ENCODE measurements at regions not wholly inside any gene's neighbourhood (a gene's known extent, or its start where the extent isn't known, plus 50 kb on each side); places are given as distances from the start of the nearest gene placed in this dataset.
A peak's percentile ranks its signal among the peaks of the same experiment; 100 is the strongest.

DNA sequence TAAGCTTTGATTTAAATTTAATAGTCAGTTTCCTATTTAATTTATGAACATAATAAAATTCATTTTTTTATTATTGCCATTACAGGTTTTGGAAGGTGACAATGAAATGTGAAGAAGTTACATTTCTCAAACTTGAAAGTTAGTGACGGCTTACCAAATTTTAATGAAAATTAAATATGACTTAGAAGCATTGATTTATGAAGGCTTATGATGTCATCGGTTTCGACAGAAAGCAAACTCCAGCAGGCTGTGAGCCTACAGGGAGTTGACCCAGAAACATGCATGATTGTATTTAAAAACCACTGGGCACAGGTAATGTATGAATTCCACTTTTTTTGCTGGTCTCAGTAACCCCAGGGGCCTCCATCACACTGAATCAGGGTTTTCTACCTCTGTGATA is 157.1 kb downstream of the FHIP1A start:
- TF ChIP-seq, protein P1, sequence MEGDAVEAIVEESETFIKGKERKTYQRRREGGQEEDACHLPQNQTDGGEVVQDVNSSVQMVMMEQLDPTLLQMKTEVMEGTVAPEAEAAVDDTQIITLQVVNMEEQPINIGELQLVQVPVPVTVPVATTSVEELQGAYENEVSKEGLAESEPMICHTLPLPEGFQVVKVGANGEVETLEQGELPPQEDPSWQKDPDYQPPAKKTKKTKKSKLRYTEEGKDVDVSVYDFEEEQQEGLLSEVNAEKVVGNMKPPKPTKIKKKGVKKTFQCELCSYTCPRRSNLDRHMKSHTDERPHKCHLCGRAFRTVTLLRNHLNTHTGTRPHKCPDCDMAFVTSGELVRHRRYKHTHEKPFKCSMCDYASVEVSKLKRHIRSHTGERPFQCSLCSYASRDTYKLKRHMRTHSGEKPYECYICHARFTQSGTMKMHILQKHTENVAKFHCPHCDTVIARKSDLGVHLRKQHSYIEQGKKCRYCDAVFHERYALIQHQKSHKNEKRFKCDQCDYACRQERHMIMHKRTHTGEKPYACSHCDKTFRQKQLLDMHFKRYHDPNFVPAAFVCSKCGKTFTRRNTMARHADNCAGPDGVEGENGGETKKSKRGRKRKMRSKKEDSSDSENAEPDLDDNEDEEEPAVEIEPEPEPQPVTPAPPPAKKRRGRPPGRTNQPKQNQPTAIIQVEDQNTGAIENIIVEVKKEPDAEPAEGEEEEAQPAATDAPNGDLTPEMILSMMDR (conservative IDR thresholded peaks at IDR 0.05; ENCODE audit: control insufficient read depth, insufficient read depth, low read depth, low read length): no peak
- no peak overlapping the region for H3K4me3 ChIP-seq (ENCODE audit: control insufficient read depth, low read depth, low read length)
- DNase-seq (ENCODE audit: low read depth): no peak

DNA sequence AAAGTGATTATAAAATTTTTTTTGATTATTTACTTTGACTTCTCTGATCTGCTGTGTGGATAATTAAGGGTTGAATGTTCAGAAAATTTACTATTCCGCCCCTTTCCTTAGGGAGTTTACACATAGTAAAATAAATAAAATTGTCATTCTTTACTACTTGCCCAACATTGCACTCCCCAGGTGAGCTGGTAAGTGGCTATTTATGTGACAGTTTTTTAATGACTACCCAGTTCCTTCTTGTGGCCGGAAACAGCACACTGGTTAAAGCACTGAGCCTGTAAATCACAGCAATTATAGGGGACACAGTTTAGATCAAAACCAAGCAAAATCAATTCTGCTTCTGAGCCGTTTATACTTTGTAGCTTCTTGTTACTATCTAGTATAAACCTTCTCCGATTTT is 158.1 kb downstream of the FHIP1A start:
- TF ChIP-seq, protein P1 (conservative IDR thresholded peaks at IDR 0.05; ENCODE audit: control insufficient read depth, insufficient read depth, low read depth, low read length): no peak
- no peak for DNase-seq (ENCODE audit: low read depth)

DNA sequence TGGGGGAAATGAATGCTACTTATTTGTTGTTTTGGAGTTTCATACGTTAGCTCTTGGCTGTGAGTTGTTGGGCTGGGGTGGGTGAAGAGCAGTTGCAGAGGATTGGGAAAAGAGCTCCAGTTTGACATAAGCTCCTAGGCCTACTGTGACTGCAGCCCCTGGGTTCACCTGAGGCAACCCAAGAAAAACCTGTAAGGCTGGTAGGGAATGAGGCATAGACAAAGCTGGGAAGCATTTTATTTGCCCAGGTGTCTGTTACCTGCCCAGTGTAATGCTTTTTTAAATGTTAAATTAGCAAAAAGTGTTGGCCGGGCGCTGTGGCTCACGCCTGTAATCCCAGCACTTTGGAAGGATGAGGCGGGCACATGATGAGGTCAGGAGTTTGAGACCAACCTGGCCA is 160.0 kb downstream of the FHIP1A start:
- DNase-seq (ENCODE audit: low read depth): no peak
- TF ChIP-seq, protein P1 (conservative IDR thresholded peaks at IDR 0.05; ENCODE audit: control insufficient read depth, insufficient read depth, low read depth, low read length): no peak
- no peak overlapping the region for H3K4me3 ChIP-seq (ENCODE audit: control insufficient read depth, low read depth, low read length)

More for the DNA sequence above, 158.1 kb downstream of the FHIP1A start:
- no peak overlapping the region for H3K4me3 ChIP-seq (ENCODE audit: control insufficient read depth, low read depth, low read length)

DNA sequence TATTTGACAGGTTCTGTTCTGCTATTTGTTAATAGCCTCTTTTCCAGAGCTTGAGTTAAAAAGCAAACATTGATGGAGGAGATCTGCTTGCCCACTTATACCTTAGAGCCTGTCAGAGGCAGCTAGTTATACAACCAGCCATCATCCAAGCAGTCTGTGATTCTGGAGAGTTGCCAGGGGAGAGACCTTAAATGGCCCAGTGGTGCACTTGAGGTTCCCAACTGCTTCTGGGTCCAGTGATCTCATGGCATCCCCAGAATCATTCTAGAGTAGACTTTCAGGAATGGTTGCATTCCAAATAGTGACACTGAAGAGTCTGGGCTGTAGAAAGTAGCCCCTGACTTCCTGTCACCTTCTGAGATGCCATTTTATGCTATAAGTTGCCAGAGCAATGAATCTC is 160.7 kb downstream of the FHIP1A start:
- H3K4me3 ChIP-seq (ENCODE audit: control insufficient read depth, low read depth, low read length): no peak overlapping the region
- no peak for DNase-seq (ENCODE audit: low read depth)
- TF ChIP-seq, protein P1 (conservative IDR thresholded peaks at IDR 0.05; ENCODE audit: control insufficient read depth, insufficient read depth, low read depth, low read length): no peak

DNA sequence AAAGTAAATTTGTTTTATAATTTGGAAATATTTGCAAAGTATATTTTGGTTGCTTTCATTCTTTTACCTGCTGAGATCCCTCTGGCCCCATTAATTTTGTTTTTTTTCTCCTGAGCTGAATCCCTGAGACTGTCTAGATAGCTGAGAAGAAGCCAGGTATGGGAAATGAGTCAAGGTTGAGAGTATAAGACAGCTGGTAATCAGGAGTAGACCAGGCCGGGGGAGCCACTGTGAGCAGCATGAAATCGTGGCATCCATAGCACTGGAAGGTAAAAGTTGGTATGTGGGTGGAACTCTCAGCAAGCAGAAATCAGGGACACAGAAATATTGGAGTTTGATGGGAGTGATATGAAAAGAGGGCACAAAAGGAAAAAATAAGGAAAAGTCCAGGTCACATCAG is 164.5 kb downstream of the FHIP1A start:
- TF ChIP-seq, protein P1 (conservative IDR thresholded peaks at IDR 0.05; ENCODE audit: control insufficient read depth, insufficient read depth, low read depth, low read length): no peak
- H3K4me3 ChIP-seq (ENCODE audit: control insufficient read depth, low read depth, low read length): no peak overlapping the region
- DNase-seq (ENCODE audit: low read depth): no peak

DNA sequence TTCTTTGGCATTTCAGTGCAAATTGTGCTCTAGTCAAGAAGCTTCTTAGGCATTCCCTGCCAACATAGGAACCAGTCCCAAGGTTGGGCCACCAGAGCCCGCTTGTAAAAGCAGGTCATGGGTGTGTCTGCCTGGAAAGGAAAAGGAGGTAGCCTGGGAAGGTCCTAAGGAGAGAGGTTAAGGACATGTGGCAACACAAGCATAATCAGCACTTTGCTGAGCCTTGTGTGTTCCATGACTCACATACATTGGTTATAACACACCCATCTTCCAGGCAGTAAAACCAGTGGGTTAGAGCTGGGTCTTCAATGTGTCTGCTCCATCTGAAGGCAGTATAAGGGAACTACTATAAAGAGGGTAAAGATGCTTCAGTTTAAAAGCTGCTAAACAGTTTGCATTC is 165.0 kb downstream of the FHIP1A start:
- peak; percentile 52 for DNase-seq (ENCODE audit: low read depth)
- TF ChIP-seq, protein P1 (conservative IDR thresholded peaks at IDR 0.05; ENCODE audit: control insufficient read depth, insufficient read depth, low read depth, low read length): no peak
- no peak overlapping the region for H3K4me3 ChIP-seq (ENCODE audit: control insufficient read depth, low read depth, low read length)

DNA sequence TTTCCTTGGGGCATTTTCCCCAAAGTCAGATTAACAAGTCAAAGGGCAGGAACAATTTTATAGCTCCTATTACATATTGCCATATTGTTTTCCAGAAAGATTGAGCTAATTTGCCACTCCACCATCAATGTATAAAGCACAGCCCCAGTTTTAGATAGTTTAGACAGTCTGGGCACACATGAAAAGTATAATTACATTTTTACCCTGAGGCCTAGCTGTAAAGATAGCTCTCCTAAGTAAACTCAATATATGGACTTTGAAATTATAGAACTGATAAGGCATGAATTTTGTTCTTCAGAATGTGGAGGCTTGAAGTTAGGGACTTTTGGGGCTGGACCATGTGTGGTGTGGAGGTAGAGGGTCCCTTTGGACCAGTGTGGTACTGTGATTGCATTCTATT is 166.0 kb downstream of the FHIP1A start:
- DNase-seq (ENCODE audit: low read depth): no peak
- TF ChIP-seq, protein P1 (conservative IDR thresholded peaks at IDR 0.05; ENCODE audit: control insufficient read depth, insufficient read depth, low read depth, low read length): no peak
- no peak overlapping the region for H3K4me3 ChIP-seq (ENCODE audit: control insufficient read depth, low read depth, low read length)
